Muscle layer of colon (tissue), 2 donors: ENCODE measurements at regions not wholly inside any gene's neighbourhood (a gene's known extent, or its start where the extent isn't known, plus 50 kb on each side); places are given as distances from the start of the nearest gene placed in this dataset.

Source experiments
- H3K27ac ChIP-seq: one replicate; pipeline ENCODE4 v1.7.0; 2013; ENCODE audit warnings: low read depth, mild to moderate bottlenecking, low read length, moderate library complexity
- H3K27me3 ChIP-seq, 2 donors: one replicate each; pipeline ENCODE4 v1.7.0; 2013; ENCODE audit warnings: low read length in 2 of 2, mild to moderate bottlenecking in 2 of 2; ENCODE audit not compliant: insufficient read depth in 2 of 2, control insufficient read depth in 1 of 2
- H3K36me3 ChIP-seq: one replicate; pipeline ENCODE4 v1.7.0; 2013; ENCODE audit warnings: mild to moderate bottlenecking, low read length; ENCODE audit not compliant: insufficient read depth
- H3K4me1 ChIP-seq: one replicate; pipeline ENCODE4 v1.7.0; 2013; ENCODE audit warnings: mild to moderate bottlenecking, low read length; ENCODE audit not compliant: insufficient read depth
- H3K4me3 ChIP-seq, 2 donors: one replicate each; pipeline ENCODE4 v1.7.0; 2013; ENCODE audit warnings: low read length in 2 of 2, low read depth in 1 of 2, mild to moderate bottlenecking in 1 of 2, moderate library complexity in 1 of 2
- H3K9ac ChIP-seq: one replicate; pipeline ENCODE4 v1.7.0; 2013; ENCODE audit warnings: low read length
- H3K9me3 ChIP-seq: one replicate; pipeline ENCODE4 v1.7.0; 2013; ENCODE audit warnings: mild to moderate bottlenecking, low read length
- donor health status: abdominal sarcoma.
- donor health status: Adenocarcinoma of cecum.

- Histone ChIP-seq H3K27me3 (no peaks in the 10 kb centered on the region), H3K9me3 (no peaks in the 10 kb centered on the region)
Measured at GRCh38 chr5:58356662-58357061, 103.2 kb downstream of the PLK2 start.

GRCh38 chr5:58354827-58355226 is 105.1 kb downstream of the PLK2 start:
- no peaks in the 10 kb centered on the region for H3K36me3 ChIP-seq
- H3K9ac ChIP-seq, result no peak overlapping the region
- no peak overlapping the region for H3K4me3 ChIP-seq
- H3K4me1 ChIP-seq, result no peaks in the 10 kb centered on the region
- no peaks in the 10 kb centered on the region for H3K9me3 ChIP-seq
- no peak overlapping the region for H3K27ac ChIP-seq
- no peaks in the 10 kb centered on the region for H3K27me3 ChIP-seq

More at GRCh38 chr5:58356662-58357061, 103.2 kb downstream of the PLK2 start:
- Histone ChIP-seq H3K4me1 (no peaks in the 10 kb centered on the region), H3K27ac (no peak overlapping the region), H3K4me3 (no peak overlapping the region), H3K9ac (no peak overlapping the region), H3K36me3 (no peaks in the 10 kb centered on the region)

GRCh38 chr5:58353992-58354391 is 105.9 kb downstream of the PLK2 start:
- Histone ChIP-seq H3K27ac (no peak overlapping the region), H3K4me1 (no peaks in the 10 kb centered on the region), H3K4me3 (no peak overlapping the region), H3K27me3 (no peaks in the 10 kb centered on the region), H3K9ac (no peak overlapping the region), H3K36me3 (no peaks in the 10 kb centered on the region), H3K9me3 (no peaks in the 10 kb centered on the region)

GRCh38 chr5:58351190-58351589 is 108.7 kb downstream of the PLK2 start:
- Histone ChIP-seq H3K9me3 (no peaks in the 10 kb centered on the region), H3K27ac (no peak overlapping the region), H3K9ac (no peak overlapping the region), H3K36me3 (no peaks in the 10 kb centered on the region), H3K4me3 (no peak overlapping the region), H3K27me3 (no peaks in the 10 kb centered on the region), H3K4me1 (no peaks in the 10 kb centered on the region)

- Histone ChIP-seq H3K9me3 (no peaks in the 10 kb centered on the region), H3K27ac (no peak overlapping the region), H3K4me1 (no peaks in the 10 kb centered on the region), H3K9ac (no peak overlapping the region), H3K36me3 (no peaks in the 10 kb centered on the region), H3K27me3 (no peaks in the 10 kb centered on the region), H3K4me3 (no peak overlapping the region)
Measured at GRCh38 chr5:58348996-58349728, 110.7 kb downstream of the PLK2 start.

- no peaks in the 10 kb centered on the region for H3K36me3 ChIP-seq
- H3K27ac ChIP-seq, result no peak overlapping the region
Measured at GRCh38 chr5:58346041-58346440, 113.8 kb downstream of the PLK2 start.

GRCh38 chr5:58341476-58341875 is 118.4 kb downstream of the PLK2 start:
- Histone ChIP-seq H3K4me1 (no peaks in the 10 kb centered on the region), H3K36me3 (no peaks in the 10 kb centered on the region), H3K27ac (no peak overlapping the region), H3K9me3 (no peaks in the 10 kb centered on the region), H3K4me3 (no peak overlapping the region), H3K27me3 (no peaks in the 10 kb centered on the region), H3K9ac (no peak overlapping the region)

More at GRCh38 chr5:58346041-58346440, 113.8 kb downstream of the PLK2 start:
- no peak overlapping the region for H3K9ac ChIP-seq
- no peaks in the 10 kb centered on the region for H3K27me3 ChIP-seq
- H3K4me3 ChIP-seq, result no peak overlapping the region
- no peaks in the 10 kb centered on the region for H3K4me1 ChIP-seq
- no peaks in the 10 kb centered on the region for H3K9me3 ChIP-seq

GRCh38 chr5:58335518-58335917 is 124.4 kb downstream of the PLK2 start:
- Histone ChIP-seq H3K27ac (no peak overlapping the region), H3K4me1 (no peaks in the 10 kb centered on the region), H3K4me3 (no peak overlapping the region), H3K9ac (no peak overlapping the region), H3K9me3 (no peaks in the 10 kb centered on the region), H3K36me3 (no peaks in the 10 kb centered on the region), H3K27me3 (no peaks in the 10 kb centered on the region)

- H3K4me1 ChIP-seq, result no peaks in the 10 kb centered on the region
- no peak overlapping the region for H3K9ac ChIP-seq
- H3K27ac ChIP-seq, result no peak overlapping the region
- no peaks in the 10 kb centered on the region for H3K36me3 ChIP-seq
- H3K27me3 ChIP-seq, result no peaks in the 10 kb centered on the region
- no peaks in the 10 kb centered on the region for H3K9me3 ChIP-seq
- H3K4me3 ChIP-seq, result no peak overlapping the region
Measured at GRCh38 chr5:58334035-58334434, 125.9 kb downstream of the PLK2 start.

GRCh38 chr5:58330781-58331180 is 129.1 kb downstream of the PLK2 start:
- H3K4me1 ChIP-seq, result no peaks in the 10 kb centered on the region
- no peak overlapping the region for H3K27ac ChIP-seq
- no peaks in the 10 kb centered on the region for H3K36me3 ChIP-seq
- H3K9ac ChIP-seq, result no peak overlapping the region
- no peaks in the 10 kb centered on the region for H3K27me3 ChIP-seq
- no peak overlapping the region for H3K4me3 ChIP-seq
- no peaks in the 10 kb centered on the region for H3K9me3 ChIP-seq

- no peaks in the 10 kb centered on the region for H3K36me3 ChIP-seq
- H3K4me3 ChIP-seq, result no peak overlapping the region
- H3K9me3 ChIP-seq, result no peaks in the 10 kb centered on the region
- H3K27me3 ChIP-seq, result no peaks in the 10 kb centered on the region
- no peak overlapping the region for H3K9ac ChIP-seq
- no peak overlapping the region for H3K27ac ChIP-seq
- no peaks in the 10 kb centered on the region for H3K4me1 ChIP-seq
Measured at GRCh38 chr5:58327289-58327688, 132.6 kb downstream of the PLK2 start.

GRCh38 chr5:58326022-58326421 is 133.9 kb downstream of the PLK2 start:
- Histone ChIP-seq H3K27ac (no peak overlapping the region), H3K4me3 (no peak overlapping the region), H3K9me3 (no peaks in the 10 kb centered on the region), H3K4me1 (no peaks in the 10 kb centered on the region), H3K9ac (no peak overlapping the region), H3K36me3 (no peaks in the 10 kb centered on the region), H3K27me3 (no peaks in the 10 kb centered on the region)
